Trophoblast cell (in vitro differentiated cells and primary cell): ENCODE measurements at regions not wholly inside any gene's neighbourhood (a gene's known extent, or its start where the extent isn't known, plus 50 kb on each side); places are given as distances from the start of the nearest gene placed in this dataset.
A peak's percentile ranks its signal among the peaks of the same experiment; 100 is the strongest.
"Not testable (repeated sequence)": the region's sequence is repeated elsewhere in the genome, so short reads cannot be mapped to it uniquely, and the experiment has no call there.

Source experiments
- DNase-seq, 2 donors: peaks; one replicate each; pipeline ENCODE4 v3.0.0-alpha.2; 2016
- H2AFZ ChIP-seq: 2 replicates; pipeline ENCODE4 v1.6.1; 2013; ENCODE audit warnings: low read length, moderate library complexity, mild to moderate bottlenecking; ENCODE audit not compliant: insufficient read depth, poor library complexity
- H2AK5ac ChIP-seq: 2 replicates; pipeline ENCODE4 v1.6.1; 2013; ENCODE audit warnings: mild to moderate bottlenecking, low read length
- H2BK120ac ChIP-seq: 2 replicates; pipeline ENCODE4 v1.6.1; 2013; ENCODE audit warnings: low read length, mild to moderate bottlenecking, moderate library complexity; ENCODE audit not compliant: insufficient read depth, poor library complexity
- H2BK12ac ChIP-seq: 2 replicates; pipeline ENCODE4 v1.6.1; 2013; ENCODE audit warnings: mild to moderate bottlenecking, low read length, moderate library complexity
- H2BK5ac ChIP-seq: 2 replicates; pipeline ENCODE4 v1.6.1; 2013; ENCODE audit warnings: low read length, low read depth, moderate library complexity, mild to moderate bottlenecking; ENCODE audit not compliant: poor library complexity
- H3K14ac ChIP-seq: 2 replicates; pipeline ENCODE4 v1.6.1; 2013; ENCODE audit warnings: mild to moderate bottlenecking, low read length
- H3K18ac ChIP-seq: 2 replicates; pipeline ENCODE4 v1.6.1; 2013; ENCODE audit warnings: mild to moderate bottlenecking, low read length
- H3K23ac ChIP-seq: 2 replicates; pipeline ENCODE4 v1.6.1; 2013; ENCODE audit warnings: low read length
- H3K27ac ChIP-seq: 2 replicates; pipeline ENCODE4 v1.5.1; 2013; ENCODE audit warnings: low read depth, mild to moderate bottlenecking, inconsistent platforms, low read length, moderate library complexity
- H3K27me3 ChIP-seq: 2 replicates; pipeline ENCODE4 v1.6.1; 2013; ENCODE audit warnings: inconsistent platforms, mild to moderate bottlenecking, low read length, moderate library complexity; ENCODE audit not compliant: insufficient read depth
- H3K36me3 ChIP-seq, 2 experiments: 1 replicate in 1 of 2; 2 replicates in 1 of 2; pipeline ENCODE4 v1.6.1; 2013; ENCODE audit warnings: low read length in 2 of 2, mild to moderate bottlenecking in 2 of 2, moderate library complexity in 1 of 2; ENCODE audit not compliant: insufficient read depth in 2 of 2, control insufficient read depth in 1 of 2
- H3K4ac ChIP-seq: 2 replicates; pipeline ENCODE4 v1.6.1; 2013; ENCODE audit warnings: low read depth, mild to moderate bottlenecking, low read length, moderate library complexity
- H3K4me1 ChIP-seq, 2 experiments: 1 replicate in 1 of 2; 2 replicates in 1 of 2; pipeline ENCODE4 v1.6.1; 2013; ENCODE audit warnings: low read length in 2 of 2, mild to moderate bottlenecking in 2 of 2, moderate library complexity in 1 of 2; ENCODE audit not compliant: insufficient read depth in 2 of 2, control insufficient read depth in 1 of 2
- H3K4me2 ChIP-seq: 2 replicates; pipeline ENCODE4 v1.6.1; 2013; ENCODE audit warnings: inconsistent platforms, mild to moderate bottlenecking, low read length, moderate library complexity
- H3K4me3 ChIP-seq: 2 replicates; pipeline ENCODE4 v1.5.1; 2013; ENCODE audit warnings: mild to moderate bottlenecking, low read depth, low read length, inconsistent platforms
- H3K79me1 ChIP-seq: one replicate; pipeline ENCODE4 v1.6.1; 2013; ENCODE audit warnings: low read length
- H3K79me2 ChIP-seq: 2 replicates; pipeline ENCODE4 v1.6.1; 2013; ENCODE audit warnings: low read length, mild to moderate bottlenecking; ENCODE audit not compliant: control insufficient read depth, insufficient read depth, poor library complexity
- H3K9ac ChIP-seq: 2 replicates; pipeline ENCODE4 v1.6.1; 2013; ENCODE audit warnings: mild to moderate bottlenecking, low read length
- H3K9me3 ChIP-seq: 2 replicates; pipeline ENCODE4 v1.6.1; 2013; ENCODE audit warnings: low read depth, mild to moderate bottlenecking, control low read depth, inconsistent platforms, low read length; ENCODE audit not compliant: insufficient read depth
- H4K12ac ChIP-seq: 2 replicates; pipeline ENCODE4 v1.6.1; 2013; ENCODE audit warnings: low read depth, mild to moderate bottlenecking, low read length, moderate library complexity
- H4K8ac ChIP-seq: 2 replicates; pipeline ENCODE4 v1.6.1; 2013; ENCODE audit warnings: low read depth, mild to moderate bottlenecking, low read length, moderate library complexity
- H4K91ac ChIP-seq: one replicate; pipeline ENCODE4 v1.6.1; 2013; ENCODE audit warnings: low read depth, mild to moderate bottlenecking, low read length, moderate library complexity
- WGBS: extraction: QIAGEN DNeasy Blood & Tissue Kit; methylation state at CpG from one replicate; pipeline ENCODE4 v1.1.7; 2013; ENCODE audit warnings: missing lambda C conversion rate; ENCODE audit not compliant: insufficient read length, insufficient coverage; ENCODE audit errors: extremely low coverage; 5-methylcytosine and 5-hydroxymethylcytosine counted together

DNA sequence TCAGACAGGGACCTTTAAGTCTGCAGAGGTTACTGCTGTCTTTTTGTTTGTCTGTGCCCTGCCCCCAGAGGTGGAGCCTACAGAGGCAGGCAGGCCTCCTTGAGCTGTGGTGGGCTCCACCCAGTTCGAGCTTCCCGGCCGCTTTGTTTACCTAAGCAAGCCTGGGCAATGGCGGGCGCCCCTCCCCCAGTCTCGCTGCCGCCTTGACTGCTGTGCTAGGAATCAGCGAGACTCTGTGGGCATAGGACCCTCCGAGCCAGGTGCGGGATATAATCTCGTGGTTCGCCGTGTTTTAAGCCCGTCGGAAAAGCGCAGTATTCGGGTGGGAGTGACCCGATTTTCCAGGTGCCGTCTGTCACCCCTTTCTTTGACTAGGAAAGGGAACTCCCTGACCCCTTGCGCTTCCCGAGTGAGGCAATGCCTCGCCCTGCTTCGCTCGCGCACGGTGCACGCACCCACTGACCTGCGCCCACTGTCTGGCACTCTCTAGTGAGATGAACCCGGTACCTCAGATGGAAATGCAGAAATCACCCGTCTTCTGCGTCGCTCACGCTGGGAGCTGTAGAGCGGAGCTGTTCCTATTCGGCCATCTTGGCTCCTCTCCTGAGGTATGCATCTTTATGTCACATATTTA is 147.9 kb downstream of the FMR1NB start:
- not testable (repeated sequence) for H2BK120ac ChIP-seq, H3K9me3 ChIP-seq, H3K14ac ChIP-seq, H4K12ac ChIP-seq, H3K4me1 ChIP-seq, H3K79me2 ChIP-seq, H3K4me3 ChIP-seq, H3K27me3 ChIP-seq, DNase-seq, H4K8ac ChIP-seq, H2BK12ac ChIP-seq, H3K4me2 ChIP-seq, H2AK5ac ChIP-seq, H3K36me3 ChIP-seq, H4K91ac ChIP-seq, H3K18ac ChIP-seq, H3K9ac ChIP-seq, H3K27ac ChIP-seq, H2AFZ ChIP-seq, H3K23ac ChIP-seq, H3K79me1 ChIP-seq, H3K4ac ChIP-seq, H2BK5ac ChIP-seq
- no CpG with 5 or more reads among the region's 35 CpGs for WGBS

DNA sequence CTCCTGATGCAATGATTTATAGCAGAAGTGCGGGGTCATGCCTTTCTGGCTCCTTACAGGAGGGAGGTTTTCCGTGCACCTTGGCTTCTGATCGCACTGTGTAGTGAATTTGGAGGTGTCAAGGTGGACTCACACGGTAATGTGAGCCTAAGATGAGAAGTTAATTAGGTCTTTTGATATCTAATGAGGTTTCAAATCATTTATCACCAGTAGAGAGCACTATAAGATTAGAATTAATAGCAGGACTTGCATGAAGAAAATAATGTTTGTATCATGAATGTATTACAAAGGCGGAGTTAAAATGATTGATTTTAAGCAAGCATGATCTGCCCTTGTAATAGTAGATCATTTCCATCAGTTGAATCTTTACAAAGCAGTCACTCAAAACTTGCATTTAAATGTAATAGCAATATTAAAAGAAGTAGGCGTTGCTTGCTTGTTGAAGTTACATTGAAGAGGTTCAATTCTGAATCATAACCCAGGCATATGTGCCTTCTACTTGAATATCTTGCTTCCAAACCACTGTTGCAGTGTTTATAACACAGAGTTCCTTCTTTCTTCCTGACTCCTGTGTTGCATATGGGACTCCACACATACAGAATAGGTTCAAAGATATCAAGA is 152.1 kb downstream of the FMR1NB start:
- H2AK5ac ChIP-seq = no peak overlapping the region
- no peak overlapping the region for H2AFZ ChIP-seq
- H3K27ac ChIP-seq = no peak overlapping the region
- H3K18ac ChIP-seq = no peak overlapping the region
- no peak overlapping the region for H2BK12ac ChIP-seq
- H2BK5ac ChIP-seq = no peak overlapping the region
- no peaks in the 10 kb centered on the region for H3K9me3 ChIP-seq
- no peak overlapping the region for H4K91ac ChIP-seq
- no peak for DNase-seq
- no peak overlapping the region for H3K4me3 ChIP-seq
- no peak overlapping the region for H3K14ac ChIP-seq
- H2BK120ac ChIP-seq = no peak overlapping the region
- no peak overlapping the region for H4K12ac ChIP-seq
- no peaks in the 10 kb centered on the region for H3K4me1 ChIP-seq
- no peak overlapping the region for H3K9ac ChIP-seq
- H3K4ac ChIP-seq = no peak overlapping the region
- no peaks in the 10 kb centered on the region for H3K79me1 ChIP-seq
- H3K79me2 ChIP-seq = no peaks in the 10 kb centered on the region
- H3K36me3 ChIP-seq = no peaks in the 10 kb centered on the region
- WGBS = no CpG with 5 or more reads among the region's 6 CpGs
- no peak overlapping the region for H3K4me2 ChIP-seq
- H3K23ac ChIP-seq = no peak overlapping the region
- no peak overlapping the region for H4K8ac ChIP-seq
- no peaks in the 10 kb centered on the region for H3K27me3 ChIP-seq

DNA sequence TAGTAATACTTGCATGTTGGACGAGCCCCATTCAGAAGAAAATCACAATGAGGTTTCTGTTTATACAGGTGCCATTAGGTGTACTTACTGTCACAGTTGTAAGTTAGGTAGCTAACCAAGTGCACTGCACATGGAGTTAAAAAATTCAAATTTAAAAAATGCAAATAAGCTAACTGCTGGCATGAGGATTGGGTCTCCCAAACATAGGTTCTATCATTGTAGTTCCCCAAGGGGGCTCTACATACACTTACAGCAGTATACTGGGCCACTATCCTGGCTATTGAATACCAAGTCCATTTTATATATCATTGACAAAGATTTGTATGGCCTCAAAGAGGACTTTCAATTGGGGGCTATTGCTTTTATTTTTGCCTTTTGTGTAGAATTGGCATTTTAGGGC is 153.4 kb downstream of the FMR1NB start:
- Histone ChIP-seq H3K36me3 (no peaks in the 10 kb centered on the region), H3K79me2 (no peaks in the 10 kb centered on the region), H3K27me3 (no peaks in the 10 kb centered on the region), H3K4me3 (no peak overlapping the region), H3K18ac (no peak overlapping the region), H2BK12ac (no peak overlapping the region), H2BK5ac (no peak overlapping the region), H3K27ac (no peak overlapping the region), H4K8ac (no peak overlapping the region), H3K14ac (no peak overlapping the region), H2BK120ac (no peak overlapping the region), H3K9me3 (no peaks in the 10 kb centered on the region), H4K91ac (no peak overlapping the region), H3K4ac (no peak overlapping the region), H2AK5ac (no peak overlapping the region), H3K4me1 (no peaks in the 10 kb centered on the region), H3K4me2 (no peak overlapping the region), H3K23ac (no peak overlapping the region), H4K12ac (no peak overlapping the region), H3K9ac (no peak overlapping the region), H3K79me1 (no peaks in the 10 kb centered on the region), H2AFZ (no peak overlapping the region)
- no CpG with 5 or more reads among the region's 1 CpG for WGBS
- DNase-seq = no peak

DNA sequence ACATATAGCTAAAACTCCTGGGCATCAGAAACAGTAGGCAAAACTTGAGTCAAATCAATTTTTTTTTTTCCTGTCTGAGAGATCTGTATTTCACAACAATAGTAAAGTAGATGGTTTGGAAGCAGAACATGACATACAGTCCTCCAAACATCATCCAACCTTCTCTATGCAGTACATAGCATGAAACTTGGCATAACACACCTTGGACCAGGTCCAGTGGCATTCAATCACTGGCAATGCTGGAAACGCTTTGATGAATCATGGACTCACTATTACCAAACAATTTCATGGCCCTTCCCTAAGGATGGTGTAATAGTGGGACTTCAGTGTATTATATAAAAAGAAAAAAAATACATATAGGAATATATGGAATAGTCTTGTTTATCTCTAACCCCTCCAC is 154.6 kb downstream of the FMR1NB start:
- Histone ChIP-seq H2BK5ac (no peak overlapping the region), H4K12ac (no peak overlapping the region), H3K4me2 (no peak overlapping the region), H3K4me1 (no peaks in the 10 kb centered on the region), H3K79me2 (no peaks in the 10 kb centered on the region), H3K18ac (no peak overlapping the region), H4K8ac (no peak overlapping the region), H4K91ac (no peak overlapping the region), H3K4me3 (no peak overlapping the region), H3K9ac (no peak overlapping the region), H2AK5ac (no peak overlapping the region), H3K27me3 (no peaks in the 10 kb centered on the region), H3K79me1 (no peaks in the 10 kb centered on the region), H2AFZ (no peak overlapping the region), H3K9me3 (no peaks in the 10 kb centered on the region), H3K36me3 (no peaks in the 10 kb centered on the region), H2BK120ac (no peak overlapping the region), H3K27ac (no peak overlapping the region), H3K4ac (no peak overlapping the region), H3K23ac (no peak overlapping the region), H2BK12ac (no peak overlapping the region), H3K14ac (no peak overlapping the region)
- WGBS = no CpG with 5 or more reads among the region's 1 CpG
- DNase-seq = peak in 1 of 2 donors; percentile 20
